DOHH2 (cell line): ENCODE measurements at regions not wholly inside any gene's neighbourhood (a gene's known extent, or its start where the extent isn't known, plus 50 kb on each side); places are given as distances from the start of the nearest gene placed in this dataset.

Experiments
- CTCF ChIP-seq: fragments of 200-600 bp; sonication (generic); IDR thresholded peaks from one replicate; pipeline ENCODE4 v1.5.1; 2014; ENCODE audit warnings: antibody characterized with exemption, mild to moderate bottlenecking, low read depth, low read length; ENCODE audit not compliant: poor library complexity, severe bottlenecking
- EZH2phosphoT487 ChIP-seq: fragments of 200-600 bp; sonication (generic); IDR thresholded peaks from 2 replicates; pipeline ENCODE4 v1.6.1; 2017; ENCODE audit warnings: borderline replicate concordance, mild to moderate bottlenecking, antibody characterized with exemption, low read length, moderate library complexity, mixed read lengths

- TF ChIP-seq CTCF: no peak
- TF ChIP-seq EZH2phosphoT487: no peak
Observed at GRCh38 chr4:162841753-162842152, 324.9 kb downstream of the NAF1 start.
